AG20443 (cell line): ENCODE measurements at regions not wholly inside any gene's neighbourhood (a gene's known extent, or its start where the extent isn't known, plus 50 kb on each side); places are given as distances from the start of the nearest gene placed in this dataset.

Experiments used
- DNase-seq: peaks from one replicate; pipeline ENCODE4 v3.0.0; 2012; ENCODE audit warnings: low spot score, mixed read lengths

- no peak for DNase-seq
Observed at GRCh38 chr11:57103899-57104605, 77.7 kb upstream of the LRRC55 start.

GRCh38 chr11:57109331-57109730 is 72.4 kb upstream of the LRRC55 start:
- DNase-seq: no peak

GRCh38 chr11:57111619-57112018 is 70.1 kb upstream of the LRRC55 start:
- DNase-seq: no peak

GRCh38 chr11:57116654-57117053 is 65.1 kb upstream of the LRRC55 start:
- peak; percentile 32 for DNase-seq

GRCh38 chr11:57120192-57120965 is 61.4 kb upstream of the LRRC55 start:
- no peak for DNase-seq

GRCh38 chr11:57121996-57122395 is 59.8 kb upstream of the LRRC55 start:
- no peak for DNase-seq

GRCh38 chr11:57123590-57123989 is 58.2 kb upstream of the LRRC55 start:
- DNase-seq: no peak

- DNase-seq: no peak
Observed at GRCh38 chr11:57124505-57124904, 57.2 kb upstream of the LRRC55 start.

GRCh38 chr11:57124917-57125316 is 56.8 kb upstream of the LRRC55 start:
- DNase-seq: no peak

- no peak for DNase-seq
Observed at GRCh38 chr11:57126766-57127400, 54.9 kb upstream of the LRRC55 start.

- DNase-seq: peak; percentile 56
Observed at GRCh38 chr11:57131080-57131790, 50.5 kb upstream of the LRRC55 start.
